HL-60/S4 (cell line): ENCODE measurements at regions not wholly inside any gene's neighbourhood (a gene's known extent, or its start where the extent isn't known, plus 50 kb on each side); places are given as distances from the start of the nearest gene placed in this dataset.

ENCODE experiments used
- in situ Hi-C: fragments of 300-500 bp; cut with MboI; formaldehyde crosslinking; loops from 2 replicates; pipeline ENCODE4 v1.14.3; 2022; ENCODE audit warnings: low sequenced_read_pairs

DNA sequence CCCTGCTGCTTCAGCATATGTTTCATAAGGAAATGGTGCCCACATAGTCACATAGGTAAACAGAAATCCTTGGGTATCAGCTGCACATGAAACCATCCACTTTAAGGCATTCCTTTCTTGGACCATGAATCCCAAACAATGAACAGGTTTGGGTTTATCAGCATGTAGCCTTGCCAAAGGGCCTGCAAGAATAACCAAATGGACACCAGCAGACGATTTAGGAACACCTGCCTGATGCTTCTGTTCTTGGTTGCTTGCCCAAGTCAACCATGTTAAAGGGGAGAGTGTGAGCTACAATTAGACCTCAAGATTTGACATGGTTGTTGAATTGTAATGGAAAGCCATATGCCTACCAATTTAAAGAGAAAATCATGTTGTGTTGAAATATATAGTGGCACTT lies 1342.7 kb upstream of the PIK3C3 start:
- in situ Hi-C loops: no loop called here

DNA sequence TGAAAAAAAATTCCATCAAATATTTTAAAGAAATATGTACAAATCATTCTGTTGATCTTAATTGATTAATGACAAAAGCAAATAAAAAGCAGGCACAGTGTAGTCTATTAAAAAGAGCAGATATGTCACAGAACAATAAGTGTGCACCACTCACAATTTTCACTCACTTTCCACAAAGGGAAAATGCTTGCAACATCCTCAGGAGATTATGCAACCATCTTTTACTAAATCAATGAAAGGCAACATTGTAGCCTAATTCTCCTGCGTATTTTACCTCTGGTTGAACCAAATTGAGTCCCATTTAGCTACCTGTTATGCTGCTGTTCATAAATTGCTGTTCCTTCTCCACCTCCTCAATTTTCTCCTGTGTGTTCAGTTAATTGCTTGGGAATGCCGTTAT lies 1346.8 kb upstream of the PIK3C3 start:
- in situ Hi-C loops: no loop called here

DNA sequence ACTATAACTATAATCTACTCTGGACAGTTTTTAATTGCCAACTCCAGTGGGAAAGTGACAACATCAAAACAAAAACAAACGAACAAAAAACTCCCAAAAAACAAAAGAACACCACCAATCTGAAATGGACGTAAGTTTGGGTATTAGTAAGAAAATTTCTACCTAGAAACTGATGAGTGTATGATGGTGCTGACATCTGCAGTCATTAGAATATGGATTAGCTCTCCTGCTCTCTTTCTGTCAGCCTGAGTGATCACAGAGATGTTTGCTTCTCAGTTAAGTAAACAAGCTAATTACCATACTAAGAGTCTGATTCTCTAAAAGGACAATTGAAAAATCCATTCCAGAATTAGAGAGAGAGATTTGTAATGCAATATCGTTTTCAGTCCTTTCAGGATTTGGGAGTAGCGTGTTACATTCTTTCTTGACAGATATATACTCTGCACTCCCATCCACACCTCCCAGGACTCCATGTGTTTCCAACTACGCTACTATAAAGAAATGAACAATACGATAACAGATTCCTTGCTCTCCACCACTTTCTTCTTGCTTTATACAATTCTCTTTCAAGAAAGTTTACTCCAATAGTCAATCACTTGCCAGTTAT lies 1347.4 kb upstream of the PIK3C3 start:
- in situ Hi-C loops: no loop called here

DNA sequence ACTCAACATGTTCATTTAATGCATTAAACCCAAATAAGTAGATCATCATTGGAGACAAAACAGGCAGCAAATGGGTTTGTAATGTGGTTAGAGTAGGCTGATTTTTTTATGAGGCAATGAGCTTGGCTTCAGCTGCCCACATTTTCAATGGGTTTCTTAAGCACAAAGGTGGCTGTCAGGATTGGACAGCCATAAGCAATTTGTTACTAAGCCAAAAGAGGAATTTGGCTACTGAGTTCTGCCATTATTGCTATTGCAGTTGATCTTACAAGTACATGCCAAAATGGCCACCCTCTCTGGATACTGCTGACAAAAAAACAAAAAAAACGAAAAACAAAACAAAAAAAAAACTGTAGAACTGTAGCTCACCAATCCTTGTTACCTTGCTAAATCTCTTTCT lies 1348.0 kb upstream of the PIK3C3 start:
- in situ Hi-C loops: no loop called here

DNA sequence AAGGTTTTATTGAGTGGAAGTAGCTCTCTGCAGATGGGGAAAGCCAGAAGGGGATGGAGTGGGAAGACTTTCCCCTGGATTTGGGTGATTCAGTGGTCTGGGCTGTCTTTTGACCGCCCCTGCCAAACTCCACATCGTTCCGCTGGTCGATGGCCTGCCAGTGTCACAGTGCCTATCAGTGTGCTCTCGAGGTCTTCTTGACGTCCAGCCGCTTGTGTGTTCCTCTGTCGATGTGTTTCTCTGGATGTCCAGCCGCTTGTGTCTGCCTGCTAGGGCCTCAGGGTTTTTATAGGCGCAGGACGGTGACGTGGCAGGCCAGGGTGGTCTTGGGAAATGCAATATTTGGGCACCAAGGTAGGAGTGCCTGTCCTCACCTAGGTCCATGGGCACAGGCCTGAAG lies 1371.4 kb upstream of the PIK3C3 start:
- in situ Hi-C loops: no loop called here

DNA sequence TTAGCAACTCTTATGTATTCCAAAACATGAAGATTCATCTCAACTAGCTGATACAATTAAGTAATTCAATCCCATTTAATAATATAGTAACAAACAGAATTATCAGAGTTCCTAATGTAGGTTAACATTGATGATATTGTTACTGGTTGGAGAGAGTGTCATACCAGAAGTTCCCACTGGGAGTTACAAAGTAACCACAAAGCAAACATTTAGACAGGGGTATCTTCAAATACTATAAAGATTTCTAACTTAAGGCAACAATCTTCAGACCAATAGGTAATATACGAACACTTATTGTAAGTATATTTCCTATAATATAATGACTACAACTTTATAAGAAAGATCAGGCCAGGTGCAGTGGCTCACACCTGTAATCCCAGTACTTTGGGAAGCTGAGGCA lies 1372.9 kb upstream of the PIK3C3 start:
- in situ Hi-C loops: no loop called here

DNA sequence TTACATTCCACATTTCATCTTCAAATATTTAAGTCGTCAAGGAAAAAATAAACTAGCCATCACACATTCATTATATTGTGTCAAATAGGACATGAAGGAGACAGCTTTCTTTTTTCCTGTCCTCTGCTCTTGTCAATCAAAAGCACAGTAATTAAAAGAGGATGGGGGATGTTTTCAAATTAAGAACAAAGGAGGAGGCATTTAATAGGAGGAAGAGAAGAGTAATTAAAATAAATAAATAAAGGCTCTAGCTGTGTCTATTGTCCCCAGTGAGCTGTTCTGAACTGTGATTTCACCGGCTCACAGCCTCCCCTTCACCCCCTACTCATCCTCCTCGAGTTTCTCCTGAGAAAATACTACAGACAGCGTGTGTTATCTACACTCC lies 1377.1 kb upstream of the PIK3C3 start:
- in situ Hi-C loops: no loop called here

DNA sequence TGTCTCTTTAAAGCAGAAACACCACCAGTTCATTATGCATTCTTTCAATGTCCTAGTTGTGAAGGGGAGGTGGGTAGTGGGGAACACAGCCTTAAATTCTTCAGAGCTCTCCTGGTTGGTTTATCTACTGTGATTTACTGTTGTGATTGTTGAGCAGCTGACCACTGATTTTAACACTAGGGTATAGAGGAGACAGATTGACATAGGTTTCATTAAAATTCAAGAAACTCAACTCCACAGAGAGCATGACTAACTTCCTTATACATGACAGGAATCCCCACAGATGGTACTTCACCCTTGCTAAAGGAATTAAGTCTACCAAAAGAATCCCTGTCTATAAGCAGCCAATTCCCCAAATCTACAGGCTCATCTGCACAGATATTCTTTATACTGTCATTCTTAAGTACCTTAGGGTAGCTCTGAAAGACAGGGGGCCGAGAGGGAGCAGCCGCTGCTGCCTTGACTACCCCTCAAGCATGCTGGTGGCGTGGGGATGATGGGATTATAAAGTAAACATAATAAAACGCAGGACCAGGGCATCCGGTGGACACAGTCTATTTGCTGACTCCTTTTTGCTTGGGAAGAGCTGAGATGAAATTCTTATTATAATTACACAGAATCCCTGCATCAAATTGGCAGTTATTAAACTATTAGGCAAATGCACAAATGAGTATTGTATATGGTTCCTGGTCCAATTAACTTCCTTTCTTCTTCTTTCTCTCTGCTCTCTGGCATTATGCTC lies 1377.6 kb upstream of the PIK3C3 start:
- in situ Hi-C loops: no loop called here

DNA sequence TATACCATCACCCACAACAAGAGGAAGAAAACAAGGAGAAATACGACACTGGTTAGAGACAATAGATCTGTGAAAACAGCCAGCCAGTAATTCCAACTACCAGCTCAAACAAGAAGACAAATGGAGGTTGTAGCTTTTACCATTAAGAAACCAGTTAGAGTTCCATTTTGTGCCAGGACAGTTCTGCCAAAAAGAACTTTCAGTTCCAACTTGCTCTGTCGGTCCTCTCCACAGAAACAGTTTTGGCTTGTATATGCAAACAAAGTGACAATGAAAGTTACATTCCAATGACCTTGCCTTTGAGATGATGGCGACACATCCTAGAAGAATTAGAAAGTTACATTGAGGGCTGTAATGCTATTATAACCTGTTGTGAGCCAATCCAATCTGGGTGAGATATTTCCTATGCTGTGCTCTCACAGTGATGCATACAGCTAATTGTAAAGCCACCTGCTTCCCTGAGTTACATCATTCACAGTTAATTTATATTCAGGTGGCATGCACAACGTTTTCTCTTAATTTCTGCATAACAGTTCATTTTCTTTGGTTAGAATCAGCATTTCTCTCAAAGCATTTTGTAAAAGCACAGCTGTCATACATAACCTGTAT lies 1378.4 kb upstream of the PIK3C3 start:
- in situ Hi-C loops: no loop called here

DNA sequence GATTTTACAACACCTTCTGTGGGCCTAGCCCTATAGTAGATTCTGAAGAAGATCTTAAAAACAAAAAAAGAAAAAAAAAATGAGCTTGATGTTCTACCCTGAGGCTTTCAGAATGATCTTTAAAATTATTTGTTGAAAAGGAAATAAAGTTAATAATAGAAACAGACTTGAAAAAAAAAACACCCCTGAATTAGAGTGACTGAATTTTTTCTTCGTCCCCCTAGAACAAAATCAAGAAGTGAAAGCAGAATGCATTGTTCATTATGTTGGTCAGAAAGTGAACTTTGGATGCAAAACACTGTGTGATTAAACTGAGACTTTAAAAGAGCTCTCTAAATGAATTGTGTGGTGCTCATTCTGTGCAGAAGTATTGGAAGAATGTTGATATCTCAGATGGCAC lies 1384.4 kb upstream of the PIK3C3 start:
- in situ Hi-C loops: no loop called here

DNA sequence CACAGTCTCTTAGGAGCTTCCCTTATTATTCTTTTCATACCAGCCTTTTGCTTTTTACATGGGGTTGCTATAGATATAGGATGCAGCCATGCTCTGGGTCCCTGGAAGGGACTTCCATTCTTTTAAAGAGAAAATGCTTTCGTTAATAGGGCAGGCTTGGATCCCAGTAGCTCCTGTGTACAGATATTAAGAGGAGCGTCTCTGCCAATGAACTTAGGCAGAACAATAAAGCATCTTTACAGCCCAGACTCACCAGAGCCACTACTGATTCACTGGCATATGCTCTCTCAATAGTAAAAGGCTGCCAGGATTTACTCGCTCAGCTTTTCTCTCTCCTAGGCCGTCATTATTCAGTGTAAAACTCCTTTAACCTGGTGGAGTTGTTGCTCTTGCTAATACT lies 1385.4 kb upstream of the PIK3C3 start:
- in situ Hi-C loops: no loop called here

DNA sequence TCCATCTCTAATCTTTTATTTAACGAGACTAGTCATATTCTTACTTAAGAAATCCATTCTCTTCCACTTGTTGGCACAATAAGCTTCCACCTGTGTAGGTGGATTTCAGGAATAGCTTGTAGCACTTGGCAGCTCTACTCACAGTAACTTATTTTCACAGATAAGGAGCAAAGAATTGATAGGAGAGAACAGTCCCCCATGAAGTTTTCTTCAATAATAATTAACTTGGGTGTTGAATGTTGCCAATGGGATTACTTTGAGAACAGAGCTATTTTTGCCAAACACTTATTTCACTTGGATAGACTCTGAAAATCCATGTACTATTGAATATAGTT lies 1388.6 kb upstream of the PIK3C3 start:
- in situ Hi-C loops: no loop called here

DNA sequence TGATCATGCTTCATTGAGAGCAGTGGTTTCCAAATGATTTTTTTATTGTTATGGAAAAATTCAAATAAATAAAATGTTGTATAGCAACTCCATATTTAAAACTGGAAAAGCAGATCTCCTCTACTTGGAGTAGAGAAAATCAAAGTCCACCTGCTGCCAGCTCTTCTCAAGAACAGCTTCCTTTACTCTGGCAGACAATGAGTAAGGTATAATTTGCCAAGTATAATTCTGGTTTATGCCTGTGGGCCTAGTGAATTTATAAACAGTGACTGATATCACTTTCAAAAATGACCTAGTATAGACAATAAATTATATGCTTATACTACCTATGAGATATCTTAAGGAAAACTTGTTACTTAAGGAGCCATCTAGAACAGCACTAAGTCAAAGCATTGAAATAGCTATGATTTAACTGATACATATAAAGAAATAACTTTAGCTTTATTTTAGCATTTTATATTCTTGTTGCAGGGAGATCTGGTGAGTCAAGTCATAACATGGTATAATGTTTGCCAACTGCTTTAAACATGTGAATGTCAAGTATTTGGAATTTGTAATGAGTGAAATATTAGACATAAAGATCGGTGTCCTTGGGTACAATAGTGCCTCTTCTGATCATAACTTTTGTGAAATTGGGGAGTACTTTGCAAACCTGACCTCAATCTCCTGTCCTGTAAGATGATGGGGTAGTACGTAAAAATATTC lies 1389.1 kb upstream of the PIK3C3 start:
- in situ Hi-C loops: no loop called here

DNA sequence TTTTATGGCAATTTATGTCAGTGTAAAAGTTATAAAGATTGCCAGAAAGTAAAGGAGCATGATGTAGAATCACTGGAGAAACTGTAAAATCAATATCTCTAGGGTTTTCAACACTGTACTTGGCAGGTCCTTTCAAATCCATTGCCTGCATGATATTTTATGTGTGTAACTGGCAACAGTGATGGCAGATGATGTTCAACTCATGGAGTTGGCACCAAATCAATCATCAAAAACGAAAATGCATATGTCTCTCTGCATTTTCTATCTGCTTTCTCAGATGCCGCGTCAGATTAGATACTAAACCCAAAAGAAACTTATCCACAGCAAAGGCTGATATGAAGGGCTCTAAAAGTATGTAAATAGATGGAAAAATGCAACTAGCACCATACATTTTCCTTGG lies 1395.5 kb upstream of the PIK3C3 start:
- in situ Hi-C loops: no loop called here

DNA sequence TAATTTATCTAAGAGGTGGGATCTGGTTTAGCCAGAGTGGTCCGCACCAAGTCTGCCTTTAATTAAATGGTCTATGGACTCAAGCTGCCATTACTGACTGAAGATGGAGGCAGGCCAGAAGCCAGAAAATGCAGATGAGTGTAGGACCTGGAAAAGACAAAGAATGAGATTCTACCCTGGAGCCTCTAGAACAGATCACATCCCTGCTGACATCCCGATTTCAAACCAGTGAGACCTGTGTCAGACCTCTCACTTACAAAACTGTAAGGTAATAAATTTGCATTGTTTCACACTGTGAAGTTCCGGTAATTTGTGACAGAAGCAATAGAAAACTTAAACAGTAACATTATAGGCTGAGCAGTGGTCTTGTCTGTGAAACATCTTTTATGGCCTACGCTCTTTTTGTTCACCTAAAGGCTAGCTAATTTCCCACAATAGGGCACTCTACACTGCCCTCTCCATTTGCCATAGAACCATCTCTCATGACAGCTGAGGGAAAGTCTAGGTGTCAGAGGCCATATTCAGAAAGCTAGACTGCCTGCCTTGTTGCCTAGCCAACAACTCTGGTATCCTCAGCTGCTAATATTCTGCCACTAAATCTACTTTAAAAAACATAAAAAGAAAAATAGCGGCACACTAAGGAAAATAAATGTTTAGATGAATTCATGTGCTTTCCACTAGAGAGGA lies 1396.2 kb upstream of the PIK3C3 start:
- in situ Hi-C loops: no loop called here

DNA sequence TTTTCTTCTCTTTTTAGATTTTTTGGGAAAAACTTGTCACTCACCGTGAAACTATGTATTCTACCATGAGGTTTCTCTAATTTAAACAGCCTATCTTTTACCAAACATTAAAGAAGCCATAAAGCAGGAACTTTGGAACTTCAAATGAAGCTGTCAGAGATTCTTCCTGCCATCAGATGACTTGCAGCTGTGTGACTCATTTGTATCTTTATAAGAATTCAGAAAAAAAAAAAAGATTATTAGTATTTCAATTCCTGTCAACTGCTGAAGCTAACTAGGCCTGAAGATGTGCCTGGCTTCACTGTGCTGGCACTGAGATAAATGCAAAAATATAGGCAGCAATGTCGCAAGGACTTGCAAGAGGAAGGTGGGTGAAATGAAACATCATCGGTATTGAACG lies 1399.1 kb upstream of the PIK3C3 start:
- in situ Hi-C loops: no loop called here

DNA sequence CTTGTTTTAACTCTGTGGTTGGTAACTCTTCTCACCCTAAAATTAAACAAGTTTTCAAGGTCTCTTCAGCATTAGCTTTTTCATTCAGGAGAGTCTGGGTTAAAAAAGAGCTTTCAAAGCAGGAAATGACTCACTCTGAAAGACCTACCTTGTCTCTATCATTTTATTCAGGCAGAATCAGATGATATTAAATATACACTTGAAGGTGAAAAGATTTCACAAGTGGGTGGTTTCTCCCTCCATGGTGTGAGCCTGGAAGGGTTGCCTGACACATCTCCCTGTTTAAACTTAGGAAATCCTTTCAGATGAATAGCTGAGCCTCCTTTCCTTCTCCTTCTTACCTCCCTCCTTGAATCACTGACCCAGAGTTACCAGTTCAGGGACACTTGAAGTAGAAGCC lies 1402.0 kb upstream of the PIK3C3 start:
- in situ Hi-C loops: no loop called here

DNA sequence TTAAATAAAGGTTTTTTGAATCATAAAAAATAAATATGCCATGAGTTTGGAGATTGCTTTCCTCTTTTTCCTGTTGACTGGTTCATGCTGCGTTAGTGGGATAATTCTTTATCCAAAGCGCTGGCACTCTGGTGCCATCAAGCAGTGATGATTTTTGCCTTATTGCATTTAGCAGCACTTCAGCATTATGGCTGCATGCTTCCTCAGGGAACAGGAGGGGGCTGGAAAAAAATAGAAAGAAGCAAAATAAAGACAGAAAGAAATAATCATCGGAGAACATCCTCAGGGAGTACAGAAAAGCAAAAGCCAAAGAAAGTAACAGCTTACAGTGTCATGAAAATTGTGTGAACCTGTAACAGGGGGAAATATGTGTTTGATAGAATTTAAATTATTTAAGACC lies 1408.2 kb upstream of the PIK3C3 start:
- in situ Hi-C loops: no loop called here

DNA sequence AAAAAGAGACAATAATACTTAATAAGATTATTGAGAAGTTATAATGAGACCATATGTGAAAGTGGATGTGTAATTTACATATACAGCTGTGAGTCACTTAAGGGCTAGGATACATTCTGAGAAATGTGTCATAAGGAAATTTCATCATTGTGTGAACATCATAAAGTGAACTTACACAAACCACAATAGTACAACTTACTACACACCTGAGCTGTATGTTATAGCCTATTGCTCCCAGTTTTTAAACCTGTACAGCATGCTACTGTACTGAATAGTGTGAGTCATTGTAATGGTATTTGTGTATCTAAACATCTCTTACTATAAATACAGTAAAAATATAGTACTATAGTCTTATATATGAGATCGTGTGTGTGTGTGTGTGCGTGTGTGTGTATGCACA lies 1420.3 kb upstream of the PIK3C3 start:
- in situ Hi-C loops: no loop called here

DNA sequence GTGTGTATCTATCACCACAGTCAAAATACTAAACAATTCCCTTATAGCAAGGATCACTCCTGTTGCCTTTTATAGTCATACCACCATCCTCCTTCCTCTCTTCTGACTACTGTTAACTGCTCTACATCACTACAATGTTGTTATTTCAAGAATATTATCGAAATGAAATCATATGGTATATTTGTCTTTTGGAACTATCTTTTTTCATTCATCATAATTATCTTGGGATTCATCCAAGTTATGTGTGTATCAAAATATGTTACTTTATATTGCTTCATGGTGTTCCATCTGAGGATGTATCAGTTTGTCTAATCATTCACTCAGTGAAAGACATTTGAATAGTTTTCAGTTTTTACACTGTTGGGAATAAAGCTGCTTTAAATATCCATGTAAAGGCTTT lies 1423.0 kb upstream of the PIK3C3 start:
- in situ Hi-C loops: no loop called here

DNA sequence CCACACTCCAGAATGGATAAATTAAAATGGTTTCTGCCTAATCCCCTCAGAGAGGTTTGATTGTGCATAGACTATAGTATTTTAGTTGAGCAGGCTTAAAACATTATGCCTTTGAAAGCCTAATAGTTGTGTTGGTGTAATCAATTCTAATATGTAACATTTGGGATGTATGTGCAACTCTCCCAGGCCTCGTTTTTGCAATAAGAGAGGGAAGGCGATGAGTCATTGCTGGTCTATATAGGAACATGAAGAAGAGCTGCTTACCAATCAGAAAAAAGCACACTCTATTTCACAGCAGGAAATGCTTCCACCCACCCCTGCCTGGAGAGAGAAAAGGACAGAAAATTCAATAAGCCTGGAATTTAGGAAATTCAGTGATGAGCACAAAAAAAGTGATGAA lies 1424.0 kb upstream of the PIK3C3 start:
- in situ Hi-C loops: no loop called here

DNA sequence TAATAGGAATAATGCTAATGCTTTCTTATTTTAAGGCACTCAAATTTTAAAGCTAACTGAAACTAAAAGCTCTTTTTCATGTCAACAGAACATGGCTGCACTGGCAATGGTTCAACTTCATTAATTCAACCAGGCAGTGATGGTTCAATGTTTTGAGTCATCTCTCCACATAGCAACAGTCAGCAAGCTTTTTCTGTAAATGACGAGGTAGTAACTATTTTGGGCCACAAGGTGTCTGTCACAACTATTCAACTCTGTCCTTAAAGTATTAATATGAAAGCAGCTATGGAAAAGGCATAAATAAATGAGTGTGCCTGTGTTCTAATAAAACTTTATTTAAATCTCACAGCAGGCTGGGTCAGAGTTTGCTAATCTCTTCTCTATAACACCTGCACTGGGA lies 1425.6 kb upstream of the PIK3C3 start:
- in situ Hi-C loops: no loop called here
